NCI-H2196 treated with DMSO at 0.1 percent for 48 hours (cell line): ENCODE measurements at regions not wholly inside any gene's neighbourhood (a gene's known extent, or its start where the extent isn't known, plus 50 kb on each side); places are given as distances from the start of the nearest gene placed in this dataset.
"Not testable (repeated sequence)": the region's sequence is repeated elsewhere in the genome, so short reads cannot be mapped to it uniquely, and the experiment has no call there.

Source experiments
- DNase-seq: peaks from one replicate; lab custom pipeline; 2025; ENCODE audit not compliant: unreplicated experiment; lab: John Stamatoyannopoulos, UW

DNA sequence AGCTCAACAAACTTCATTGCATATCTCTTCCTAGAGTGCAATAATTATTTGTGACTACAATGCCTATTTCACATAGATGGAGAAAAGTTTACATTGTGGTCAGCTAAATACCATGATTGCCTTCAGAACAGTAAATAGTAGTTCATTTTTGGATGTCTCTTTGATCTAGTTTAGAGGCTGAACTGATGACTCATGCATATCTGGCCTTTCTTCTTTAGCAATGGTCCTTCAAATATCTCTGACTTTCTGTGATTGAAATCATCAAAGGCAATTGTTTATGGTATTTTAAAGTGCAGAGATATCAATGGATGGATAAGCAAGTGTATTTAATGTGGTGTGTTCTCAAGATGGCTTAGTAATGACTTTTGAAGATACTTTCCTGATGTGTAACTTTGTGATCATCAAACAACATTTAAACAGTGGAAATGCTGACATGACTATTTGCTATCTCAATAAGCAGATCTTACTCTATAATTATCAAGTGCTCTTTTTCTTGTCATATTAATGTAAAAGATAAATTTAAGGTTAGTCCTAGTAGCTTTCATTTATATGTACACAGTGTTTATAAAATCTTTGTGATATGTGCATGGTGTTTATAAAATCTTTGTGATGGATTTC, 523.7 kb upstream of the SLC35B3 start:
- DNase-seq = no peak

DNA sequence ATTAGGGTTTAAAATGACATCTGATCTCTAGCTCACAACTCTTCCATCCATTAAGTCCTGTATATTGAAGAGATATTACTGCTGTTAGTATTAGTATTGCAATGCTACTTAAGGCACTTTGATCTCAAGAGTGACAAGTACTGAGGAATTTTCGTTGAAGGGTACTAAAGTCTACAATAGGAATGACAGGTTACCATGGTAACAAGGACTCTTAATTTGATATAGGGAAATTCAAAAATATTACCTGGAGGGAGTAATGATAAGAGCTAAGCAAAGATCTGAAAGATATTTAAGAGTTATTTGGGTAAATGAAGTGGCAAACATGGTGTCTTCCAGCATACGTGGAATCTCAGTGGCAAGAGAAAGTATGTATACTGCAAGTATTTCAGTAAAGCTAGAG, 518.0 kb upstream of the SLC35B3 start:
- DNase-seq = no peak

DNA sequence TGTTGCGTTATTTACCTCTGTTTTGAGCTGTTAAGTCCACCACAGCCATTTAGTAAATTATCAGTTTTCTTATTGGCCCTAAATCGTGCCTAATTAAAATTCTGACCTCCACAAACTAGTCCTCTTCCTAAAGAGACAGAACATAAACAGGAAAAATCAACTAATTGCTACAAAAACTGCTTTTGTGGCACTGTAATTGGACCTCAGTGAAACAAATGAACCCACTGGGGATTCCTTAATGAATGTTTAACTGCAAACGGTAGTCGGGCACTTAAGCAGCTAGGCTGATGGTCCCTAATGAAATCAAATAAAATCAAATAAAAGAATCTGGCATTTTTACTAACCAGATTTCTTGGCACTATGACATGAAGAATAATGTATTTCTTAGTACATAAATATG, 513.4 kb upstream of the SLC35B3 start:
- DNase-seq = no peak

DNA sequence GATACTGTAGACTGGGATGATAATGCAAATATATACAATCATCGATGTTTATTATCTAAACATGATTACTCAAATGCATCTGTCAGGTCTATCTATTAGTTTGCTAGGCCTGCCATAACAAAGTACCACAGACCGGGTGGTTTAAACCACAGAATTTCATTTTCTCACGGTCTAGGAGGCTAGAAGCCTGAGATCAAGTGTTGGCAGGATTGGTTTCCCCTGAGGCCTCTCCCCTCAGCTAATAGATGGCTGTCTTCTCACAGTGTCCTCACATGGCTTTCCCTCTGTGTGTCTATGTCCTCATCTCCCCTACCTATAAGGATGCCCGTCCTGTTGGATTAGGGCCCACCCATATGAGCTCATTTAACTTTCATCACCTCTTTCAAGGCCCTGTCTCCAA, 512.6 kb upstream of the SLC35B3 start:
- no peak for DNase-seq

DNA sequence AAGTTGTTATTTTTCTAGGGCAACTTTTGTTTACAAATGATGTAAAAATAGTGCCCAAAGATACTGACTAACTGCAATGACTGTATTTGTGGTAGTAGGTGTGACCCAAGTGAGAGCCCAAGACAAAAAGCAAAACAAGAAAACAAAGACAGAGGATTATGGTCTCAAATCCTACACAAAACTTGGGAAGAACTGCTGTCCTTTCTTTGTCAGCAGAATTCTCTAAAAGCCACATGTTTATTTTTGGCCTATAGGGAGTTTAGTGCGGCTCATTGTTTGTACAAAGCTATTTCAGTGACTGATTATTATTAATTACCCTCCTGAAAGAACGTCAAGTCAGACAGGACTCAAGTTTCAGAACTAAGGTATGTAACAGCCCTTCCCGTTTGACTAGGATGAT, 509.2 kb upstream of the SLC35B3 start:
- DNase-seq = no peak

DNA sequence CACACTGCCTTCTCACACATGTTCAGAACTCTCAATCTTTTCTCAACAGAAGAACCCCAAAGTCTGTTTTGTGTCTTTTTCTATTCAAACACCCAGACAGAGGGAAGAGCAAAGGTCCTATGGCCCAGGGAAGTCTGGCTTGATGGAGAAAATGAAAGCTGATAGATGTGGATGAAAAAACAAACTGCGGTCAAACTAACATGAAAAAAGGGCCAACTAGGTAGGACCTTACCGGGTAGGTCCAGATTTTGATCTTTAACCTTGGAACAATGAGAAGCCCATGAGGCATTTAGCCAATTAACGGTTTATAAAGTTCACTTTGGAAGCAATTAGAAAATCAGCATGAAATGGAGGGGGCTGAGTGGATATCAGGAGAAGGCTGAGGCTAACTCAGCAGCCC, 507.7 kb upstream of the SLC35B3 start:
- DNase-seq = no peak

DNA sequence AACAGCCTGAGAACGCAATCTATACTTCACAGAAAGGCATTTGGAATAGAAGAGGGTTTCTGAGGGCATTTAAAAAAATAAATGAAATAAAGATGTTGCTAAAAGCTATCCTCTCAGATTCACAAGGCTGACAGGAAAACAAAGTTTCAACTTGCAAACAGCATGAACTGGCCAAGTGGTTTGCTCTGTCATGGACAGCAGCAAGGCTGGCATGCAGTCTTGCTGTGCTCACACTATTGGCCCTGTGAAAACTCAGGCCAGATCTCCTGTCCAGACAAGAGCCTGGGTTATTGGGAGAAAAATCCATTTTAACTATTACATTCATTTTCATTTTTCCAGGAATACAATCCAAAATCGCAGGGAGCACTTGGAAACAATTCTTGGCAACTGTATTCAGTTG, 506.2 kb upstream of the SLC35B3 start:
- DNase-seq = no peak

DNA sequence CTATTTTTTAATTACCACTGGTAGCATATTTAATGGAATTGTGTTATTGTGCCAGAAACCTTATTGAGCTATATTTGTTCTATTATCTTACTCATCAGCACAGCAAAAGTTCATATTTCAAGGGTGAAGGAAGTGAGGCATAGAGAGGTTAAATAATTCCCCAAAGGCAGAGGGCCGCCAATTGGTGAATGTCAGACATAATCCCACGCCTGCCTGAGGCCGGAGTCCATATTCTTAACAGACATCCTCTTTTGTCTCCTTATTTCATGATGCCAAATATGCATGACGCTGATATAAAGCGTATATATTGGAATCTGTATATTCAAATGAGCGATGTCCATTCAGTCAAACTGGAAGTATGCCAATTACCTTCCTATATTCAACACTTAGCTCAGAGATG, 505.0 kb upstream of the SLC35B3 start:
- peak; percentile 52 for DNase-seq

DNA sequence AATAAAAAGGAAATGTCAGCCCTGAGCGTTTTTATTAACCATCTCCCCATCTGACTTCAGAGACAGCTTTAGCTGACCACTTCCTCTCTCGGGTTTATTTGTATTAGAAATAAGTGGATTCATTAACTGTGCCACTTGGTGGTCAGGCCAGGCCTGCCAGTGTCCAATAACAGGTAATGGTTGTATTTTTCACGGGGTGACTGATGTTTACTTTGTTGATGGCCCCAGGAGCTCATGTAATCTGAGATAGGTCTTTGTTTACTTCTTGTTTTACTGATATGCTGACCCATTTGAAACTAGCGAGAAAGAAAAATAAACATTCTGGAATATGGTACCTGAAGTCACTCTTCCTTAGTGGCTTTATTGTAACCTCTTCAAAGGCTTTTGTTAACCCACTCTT, 504.3 kb upstream of the SLC35B3 start:
- DNase-seq = peak; percentile 95

DNA sequence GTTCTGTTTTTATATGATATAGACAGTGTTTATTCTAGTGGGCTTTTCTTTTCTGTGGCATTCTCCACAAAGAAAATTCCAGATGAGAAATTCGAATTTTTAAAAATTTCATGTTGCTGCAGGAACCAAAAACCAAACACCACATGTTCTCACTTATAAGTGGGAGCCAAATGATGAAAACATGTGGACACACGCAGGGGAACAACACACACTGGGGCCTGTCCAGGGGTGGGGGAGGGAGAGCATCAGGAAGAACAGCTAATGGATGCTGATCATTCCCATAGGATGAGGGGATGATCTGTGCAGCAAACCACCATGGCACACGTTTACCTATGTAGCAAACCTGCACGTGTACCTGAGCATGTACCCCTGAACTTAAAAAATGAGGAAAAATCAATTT, 499.0 kb upstream of the SLC35B3 start:
- no peak for DNase-seq

DNA sequence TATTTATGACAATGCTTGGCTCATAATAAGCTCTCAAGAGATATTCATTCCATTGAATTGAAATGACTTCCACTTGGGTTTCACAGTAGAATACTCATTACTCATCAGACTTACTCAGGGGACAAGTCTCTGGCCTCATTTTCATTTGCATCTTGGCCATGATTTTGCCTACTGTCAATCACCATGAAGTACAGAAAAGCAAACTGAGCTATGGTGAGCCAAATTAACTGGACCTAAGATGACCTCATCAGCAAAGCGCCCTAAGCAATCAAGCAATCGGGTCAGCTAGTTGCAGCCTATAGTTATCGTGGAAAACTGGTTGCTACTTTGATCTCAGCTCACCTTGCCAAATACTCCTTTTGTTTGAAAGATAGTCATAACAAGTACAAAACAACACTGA, 494.7 kb upstream of the SLC35B3 start:
- DNase-seq = no peak

DNA sequence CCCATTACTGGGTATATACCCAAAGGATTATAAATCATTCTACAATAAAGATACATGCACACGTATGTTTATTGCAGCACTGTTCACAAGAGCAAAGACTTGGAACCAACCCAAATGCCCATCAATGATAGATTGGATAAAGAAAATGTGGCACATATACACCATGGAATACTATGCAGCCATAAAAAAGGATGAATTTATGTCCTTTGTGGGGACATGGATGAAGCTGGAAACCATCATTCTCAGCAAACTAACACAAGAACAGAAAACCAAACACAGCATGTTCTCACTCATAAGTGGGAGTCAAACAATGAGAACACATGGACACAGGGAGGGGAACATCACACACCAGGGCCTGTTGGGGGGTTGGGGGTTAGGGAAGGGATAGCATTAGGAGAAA, 484.9 kb upstream of the SLC35B3 start:
- DNase-seq = not testable (repeated sequence)

DNA sequence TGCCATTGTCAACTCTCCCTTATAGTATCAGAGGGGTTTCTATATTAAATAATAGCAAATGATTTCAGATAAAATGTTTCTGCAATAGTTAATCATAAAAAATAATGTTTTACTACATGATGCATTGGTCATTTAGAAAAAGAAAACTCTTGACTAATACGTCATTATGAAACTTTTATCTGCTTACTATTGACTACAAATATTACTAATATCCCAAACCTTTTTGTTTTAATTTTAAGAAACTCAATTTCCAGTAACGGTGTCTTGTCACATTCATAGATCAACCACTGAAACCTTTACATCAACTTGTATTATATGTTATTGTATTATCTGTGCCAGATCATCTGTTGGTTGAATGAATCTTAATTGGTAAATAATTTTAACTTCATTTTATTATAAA, 482.9 kb upstream of the SLC35B3 start:
- DNase-seq = no peak

DNA sequence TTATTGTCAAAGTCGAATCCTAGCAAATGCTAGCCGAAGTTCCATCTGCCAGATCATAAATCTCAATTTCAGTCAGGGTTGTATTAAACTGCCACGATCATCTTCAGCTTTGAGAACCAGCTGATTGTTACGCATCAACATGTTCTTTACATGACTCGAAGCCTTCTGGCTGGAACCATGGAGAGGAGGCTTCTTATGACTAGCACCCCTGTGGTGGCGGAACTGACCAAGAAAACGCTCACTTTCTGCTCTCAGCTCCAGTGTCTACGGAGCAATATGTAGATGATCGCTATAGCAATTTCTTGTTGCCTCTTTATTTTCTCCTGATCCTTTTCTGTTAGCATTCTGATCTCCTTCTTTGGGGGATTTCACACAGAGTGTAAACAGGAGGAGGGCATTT, 479.4 kb upstream of the SLC35B3 start:
- no peak for DNase-seq

DNA sequence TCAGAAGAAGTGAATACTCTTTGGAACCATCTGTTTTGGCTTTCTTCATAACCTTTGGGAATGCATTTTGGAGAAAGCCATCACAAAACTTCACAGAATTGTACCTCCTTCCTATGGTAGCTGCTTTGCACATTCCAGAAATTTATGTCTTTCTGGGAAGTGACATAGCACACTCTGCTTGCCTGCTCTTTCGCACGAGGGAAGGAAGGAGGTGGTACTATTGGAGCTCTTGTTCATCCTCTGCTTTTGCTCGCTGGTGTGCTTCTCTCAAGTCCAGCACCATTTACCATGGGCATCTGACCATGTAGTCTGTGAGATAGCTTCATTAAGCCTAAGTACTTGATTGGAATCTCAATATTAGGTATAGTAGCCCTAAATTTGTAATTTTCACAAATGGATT, 473.3 kb upstream of the SLC35B3 start:
- no peak for DNase-seq

DNA sequence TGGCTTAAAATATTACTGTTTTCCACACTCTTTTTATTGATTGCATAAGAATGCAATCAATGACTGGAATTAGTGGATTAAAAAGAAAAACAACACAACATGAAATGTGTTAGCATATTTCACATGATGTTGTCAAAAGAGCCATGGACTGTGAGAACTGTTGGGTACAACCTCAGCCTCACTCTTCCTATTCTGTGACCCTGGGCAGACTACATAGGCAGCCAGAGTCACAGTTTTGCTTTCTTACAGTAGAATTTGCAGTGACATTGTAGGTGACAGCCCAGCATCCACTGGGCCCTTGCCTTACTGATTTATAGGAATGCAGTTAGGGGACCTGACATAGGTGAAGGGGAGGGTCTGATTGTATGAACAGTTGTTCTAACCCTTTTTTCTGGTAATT, 471.4 kb upstream of the SLC35B3 start:
- DNase-seq = no peak

DNA sequence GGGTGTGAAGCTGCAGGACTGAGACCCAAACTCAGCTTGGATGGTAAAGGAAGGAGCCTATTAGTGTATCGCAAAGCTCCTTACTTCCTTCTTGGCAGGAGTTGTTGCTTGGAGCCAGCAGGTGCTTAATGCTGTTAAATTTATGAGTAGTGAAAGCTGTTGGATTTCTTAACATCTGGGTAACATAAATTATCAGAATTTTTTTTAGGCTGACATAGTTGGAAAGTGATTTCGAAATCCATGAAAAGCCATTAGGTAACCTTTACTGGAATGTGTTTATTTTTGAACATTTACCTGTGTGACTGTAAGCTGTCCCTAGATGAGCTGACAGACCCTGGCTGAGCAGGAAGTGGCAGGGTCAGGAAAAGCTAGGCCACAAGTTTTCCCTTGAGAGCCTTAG, 470.4 kb upstream of the SLC35B3 start:
- no peak for DNase-seq

DNA sequence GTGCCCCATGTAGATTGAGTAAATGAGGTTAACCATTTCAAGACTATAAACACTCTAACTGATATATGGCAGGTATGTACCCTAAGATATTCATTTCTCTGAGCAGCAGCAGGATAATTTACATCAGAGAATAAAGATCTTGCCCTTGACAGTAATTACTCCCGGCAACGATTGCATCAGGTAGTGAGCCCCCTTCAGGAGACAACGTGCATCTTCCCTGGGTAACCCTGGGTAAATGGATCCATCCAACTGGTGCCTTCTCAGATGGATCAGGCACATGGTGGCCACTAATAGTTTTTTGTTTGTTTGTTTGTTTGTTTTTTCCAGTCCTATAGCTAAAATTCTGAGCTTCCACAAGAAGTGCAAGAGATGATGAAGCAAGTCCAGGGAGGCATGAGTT, 469.4 kb upstream of the SLC35B3 start:
- DNase-seq = no peak

DNA sequence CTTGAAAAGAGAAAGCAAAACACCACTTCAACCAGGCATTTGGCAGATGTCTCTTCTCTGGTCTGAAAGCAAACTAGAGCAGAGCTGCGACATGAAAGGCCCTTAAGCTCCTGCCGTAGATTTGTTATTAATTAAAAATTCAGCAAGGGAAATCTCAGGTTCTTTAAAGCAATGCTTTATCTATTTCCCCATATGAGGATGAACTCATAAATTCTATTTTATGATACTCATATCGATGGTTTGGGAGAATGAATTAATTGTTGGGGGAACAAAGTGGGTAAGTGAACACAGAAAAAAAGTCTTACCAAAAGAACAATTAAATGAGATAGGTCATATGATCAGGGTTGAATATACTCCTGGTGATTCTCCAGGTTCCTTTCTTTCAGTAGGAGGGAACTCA, 464.7 kb upstream of the SLC35B3 start:
- DNase-seq = peak; percentile 9

DNA sequence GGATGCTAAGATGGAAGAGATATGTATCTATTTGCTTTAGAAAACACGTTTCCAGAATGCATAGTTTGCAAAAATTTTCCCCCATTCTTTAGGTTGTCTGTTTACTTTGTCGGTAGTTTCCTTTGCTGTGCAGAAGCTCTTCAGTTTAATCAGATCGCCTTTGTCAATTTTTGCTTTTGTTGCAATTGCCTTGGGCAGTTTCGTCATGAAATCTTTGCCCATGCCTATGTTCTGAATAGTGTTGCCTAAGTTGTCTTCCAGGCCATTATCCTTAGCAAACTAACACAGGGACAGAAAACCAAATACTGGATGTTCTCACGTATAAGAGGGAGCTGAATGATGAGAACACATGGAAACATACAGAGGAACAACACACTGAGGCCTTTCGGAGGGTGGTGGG, 454.2 kb upstream of the SLC35B3 start:
- DNase-seq = no peak

DNA sequence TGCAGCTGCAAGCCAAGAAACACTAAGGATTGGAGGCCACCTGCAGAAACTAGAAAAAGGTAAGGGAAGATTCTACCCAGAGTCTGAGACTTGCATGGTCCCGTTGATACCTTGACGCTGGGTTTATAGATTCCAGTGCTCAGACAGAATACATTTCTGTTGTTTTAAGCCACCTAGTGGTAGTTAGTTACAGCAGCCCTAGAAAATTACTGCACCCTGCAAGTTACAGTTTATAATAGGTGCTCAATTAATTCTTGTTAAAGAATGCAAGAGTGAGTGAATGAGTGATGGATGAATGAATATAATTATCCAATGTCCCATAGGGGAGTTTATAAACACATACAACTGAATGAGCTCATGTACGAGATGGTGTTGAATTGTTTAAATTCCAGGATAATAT, 453.1 kb upstream of the SLC35B3 start:
- DNase-seq = no peak

DNA sequence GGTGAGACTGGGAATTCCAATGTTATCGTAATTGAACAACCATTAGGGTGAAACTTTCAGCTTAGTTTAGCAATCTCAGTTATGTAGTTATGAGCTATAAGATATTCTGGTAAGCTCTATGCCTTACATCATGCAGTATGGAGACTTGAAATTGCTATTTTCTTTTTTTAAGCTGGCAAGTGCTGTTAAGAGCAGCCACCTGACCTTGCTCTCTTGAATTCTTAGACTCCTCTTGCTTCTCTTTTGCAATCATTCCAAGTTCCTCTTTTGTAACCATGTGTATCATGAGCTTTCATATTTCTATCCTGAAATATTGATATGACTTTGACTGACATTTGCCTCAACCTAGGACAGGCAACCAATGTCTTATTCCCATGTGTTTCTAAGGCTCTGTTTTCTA, 446.3 kb upstream of the SLC35B3 start:
- DNase-seq = no peak

DNA sequence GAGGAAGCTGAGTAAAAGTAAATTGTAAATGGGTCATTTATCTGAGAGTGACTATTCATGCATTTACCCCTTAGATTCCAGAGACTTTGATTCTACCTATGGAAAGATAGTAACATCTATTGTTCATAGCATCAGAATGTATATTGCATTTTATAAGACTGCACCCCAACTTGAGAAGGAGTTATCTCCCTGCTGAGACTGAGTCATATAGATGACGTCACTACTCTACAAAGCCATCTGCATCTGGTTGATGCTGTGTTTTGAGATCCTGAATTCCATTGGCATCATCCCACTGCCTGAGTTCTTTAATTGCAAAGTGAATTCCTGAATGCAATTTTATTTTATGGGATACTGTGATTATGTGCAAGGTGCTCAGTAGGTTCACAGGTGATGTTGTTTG, 444.0 kb upstream of the SLC35B3 start:
- DNase-seq = no peak

DNA sequence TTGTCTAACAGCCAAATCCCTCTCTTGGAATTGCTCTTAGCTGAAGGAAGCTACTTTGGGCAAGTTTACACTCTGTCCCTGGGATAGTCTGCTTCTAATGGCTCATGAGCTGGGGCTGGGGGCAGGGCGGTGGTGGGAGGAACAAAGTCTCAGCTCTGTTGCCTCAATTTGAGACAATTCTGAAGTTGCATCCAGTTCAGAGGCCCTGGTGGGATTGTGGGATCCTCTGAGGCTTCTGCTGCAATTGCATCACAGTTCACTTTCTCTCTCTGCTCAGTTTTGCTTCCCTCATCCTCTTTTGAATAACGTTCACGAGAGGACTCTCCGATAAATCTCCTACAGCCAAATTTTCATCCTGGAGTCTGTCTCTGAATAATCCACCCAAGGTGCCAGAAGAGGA, 440.6 kb upstream of the SLC35B3 start:
- DNase-seq = no peak
